ENCODE measurements at regions not wholly inside any gene's neighbourhood (a gene's known extent, or its start where the extent isn't known, plus 50 kb on each side); places are given as distances from the start of the nearest gene placed in this dataset.

DNA sequence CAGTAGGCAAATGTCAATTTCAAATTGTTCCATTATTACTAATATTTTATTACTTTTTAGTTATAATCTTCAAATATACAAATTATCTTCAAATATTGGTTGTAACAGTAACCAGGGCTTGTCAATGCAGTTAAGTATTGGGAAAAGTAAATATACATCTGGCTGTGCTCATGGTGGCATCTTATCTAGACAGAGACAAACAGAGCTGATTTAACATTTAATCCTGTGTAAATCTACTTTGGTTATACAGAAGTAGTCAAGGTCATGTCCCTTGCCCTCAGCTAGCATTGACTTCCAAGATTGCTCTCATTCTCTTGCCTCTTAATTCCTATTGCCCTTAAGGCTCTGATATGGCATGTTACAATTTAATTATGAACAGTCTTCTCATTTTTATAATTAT, 98.4 kb upstream of the KLHL1 start:
- TF ChIP-seq, protein P1, sequence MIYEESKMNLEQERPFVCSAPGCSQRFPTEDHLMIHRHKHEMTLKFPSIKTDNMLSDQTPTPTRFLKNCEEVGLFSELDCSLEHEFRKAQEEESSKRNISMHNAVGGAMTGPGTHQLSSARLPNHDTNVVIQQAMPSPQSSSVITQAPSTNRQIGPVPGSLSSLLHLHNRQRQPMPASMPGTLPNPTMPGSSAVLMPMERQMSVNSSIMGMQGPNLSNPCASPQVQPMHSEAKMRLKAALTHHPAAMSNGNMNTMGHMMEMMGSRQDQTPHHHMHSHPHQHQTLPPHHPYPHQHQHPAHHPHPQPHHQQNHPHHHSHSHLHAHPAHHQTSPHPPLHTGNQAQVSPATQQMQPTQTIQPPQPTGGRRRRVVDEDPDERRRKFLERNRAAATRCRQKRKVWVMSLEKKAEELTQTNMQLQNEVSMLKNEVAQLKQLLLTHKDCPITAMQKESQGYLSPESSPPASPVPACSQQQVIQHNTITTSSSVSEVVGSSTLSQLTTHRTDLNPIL (CRISPR knock-in tag; IDR thresholded peaks at IDR 0.05; ENCODE audit: low read depth), result no peak
- TF ChIP-seq ZFP3 (CRISPR knock-in tag; IDR thresholded peaks at IDR 0.05) (no peak), ISL1 (CRISPR knock-in tag; IDR thresholded peaks at IDR 0.05) (no peak), TOX (CRISPR knock-in tag; IDR thresholded peaks at IDR 0.05; ENCODE audit: borderline replicate concordance) (no peak), TCF4 (CRISPR knock-in tag; IDR thresholded peaks at IDR 0.05; ENCODE audit: borderline replicate concordance) (no peak), ZC3H10 (CRISPR knock-in tag; IDR thresholded peaks at IDR 0.05) (no peak), ARNTL (CRISPR knock-in tag; IDR thresholded peaks at IDR 0.05; ENCODE audit: borderline replicate concordance, low read depth) (no peak), ESRRG (CRISPR knock-in tag; IDR thresholded peaks at IDR 0.05) (no peak), CSDC2 (CRISPR knock-in tag; IDR thresholded peaks at IDR 0.05) (no peak), BACH2 (CRISPR knock-in tag; IDR thresholded peaks at IDR 0.05; ENCODE audit: borderline replicate concordance) (no peak)
- TF ChIP-seq, protein P2, sequence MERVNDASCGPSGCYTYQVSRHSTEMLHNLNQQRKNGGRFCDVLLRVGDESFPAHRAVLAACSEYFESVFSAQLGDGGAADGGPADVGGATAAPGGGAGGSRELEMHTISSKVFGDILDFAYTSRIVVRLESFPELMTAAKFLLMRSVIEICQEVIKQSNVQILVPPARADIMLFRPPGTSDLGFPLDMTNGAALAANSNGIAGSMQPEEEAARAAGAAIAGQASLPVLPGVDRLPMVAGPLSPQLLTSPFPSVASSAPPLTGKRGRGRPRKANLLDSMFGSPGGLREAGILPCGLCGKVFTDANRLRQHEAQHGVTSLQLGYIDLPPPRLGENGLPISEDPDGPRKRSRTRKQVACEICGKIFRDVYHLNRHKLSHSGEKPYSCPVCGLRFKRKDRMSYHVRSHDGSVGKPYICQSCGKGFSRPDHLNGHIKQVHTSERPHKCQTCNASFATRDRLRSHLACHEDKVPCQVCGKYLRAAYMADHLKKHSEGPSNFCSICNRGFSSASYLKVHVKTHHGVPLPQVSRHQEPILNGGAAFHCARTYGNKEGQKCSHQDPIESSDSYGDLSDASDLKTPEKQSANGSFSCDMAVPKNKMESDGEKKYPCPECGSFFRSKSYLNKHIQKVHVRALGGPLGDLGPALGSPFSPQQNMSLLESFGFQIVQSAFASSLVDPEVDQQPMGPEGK (CRISPR knock-in tag; IDR thresholded peaks at IDR 0.05; ENCODE audit: borderline replicate concordance), result no peak
- TF ChIP-seq, protein P3, sequence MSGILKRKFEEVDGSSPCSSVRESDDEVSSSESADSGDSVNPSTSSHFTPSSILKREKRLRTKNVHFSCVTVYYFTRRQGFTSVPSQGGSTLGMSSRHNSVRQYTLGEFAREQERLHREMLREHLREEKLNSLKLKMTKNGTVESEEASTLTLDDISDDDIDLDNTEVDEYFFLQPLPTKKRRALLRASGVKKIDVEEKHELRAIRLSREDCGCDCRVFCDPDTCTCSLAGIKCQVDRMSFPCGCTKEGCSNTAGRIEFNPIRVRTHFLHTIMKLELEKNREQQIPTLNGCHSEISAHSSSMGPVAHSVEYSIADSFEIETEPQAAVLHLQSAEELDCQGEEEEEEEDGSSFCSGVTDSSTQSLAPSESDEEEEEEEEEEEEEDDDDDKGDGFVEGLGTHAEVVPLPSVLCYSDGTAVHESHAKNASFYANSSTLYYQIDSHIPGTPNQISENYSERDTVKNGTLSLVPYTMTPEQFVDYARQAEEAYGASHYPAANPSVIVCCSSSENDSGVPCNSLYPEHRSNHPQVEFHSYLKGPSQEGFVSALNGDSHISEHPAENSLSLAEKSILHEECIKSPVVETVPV (CRISPR knock-in tag; IDR thresholded peaks at IDR 0.05), result no peak

All from SK-N-SH treated with all-trans-retinoic acid at 6 μM for 48 hours (cell line).